ENCODE measurements at regions not wholly inside any gene's neighbourhood (a gene's known extent, or its start where the extent isn't known, plus 50 kb on each side); places are given as distances from the start of the nearest gene placed in this dataset.

DNA sequence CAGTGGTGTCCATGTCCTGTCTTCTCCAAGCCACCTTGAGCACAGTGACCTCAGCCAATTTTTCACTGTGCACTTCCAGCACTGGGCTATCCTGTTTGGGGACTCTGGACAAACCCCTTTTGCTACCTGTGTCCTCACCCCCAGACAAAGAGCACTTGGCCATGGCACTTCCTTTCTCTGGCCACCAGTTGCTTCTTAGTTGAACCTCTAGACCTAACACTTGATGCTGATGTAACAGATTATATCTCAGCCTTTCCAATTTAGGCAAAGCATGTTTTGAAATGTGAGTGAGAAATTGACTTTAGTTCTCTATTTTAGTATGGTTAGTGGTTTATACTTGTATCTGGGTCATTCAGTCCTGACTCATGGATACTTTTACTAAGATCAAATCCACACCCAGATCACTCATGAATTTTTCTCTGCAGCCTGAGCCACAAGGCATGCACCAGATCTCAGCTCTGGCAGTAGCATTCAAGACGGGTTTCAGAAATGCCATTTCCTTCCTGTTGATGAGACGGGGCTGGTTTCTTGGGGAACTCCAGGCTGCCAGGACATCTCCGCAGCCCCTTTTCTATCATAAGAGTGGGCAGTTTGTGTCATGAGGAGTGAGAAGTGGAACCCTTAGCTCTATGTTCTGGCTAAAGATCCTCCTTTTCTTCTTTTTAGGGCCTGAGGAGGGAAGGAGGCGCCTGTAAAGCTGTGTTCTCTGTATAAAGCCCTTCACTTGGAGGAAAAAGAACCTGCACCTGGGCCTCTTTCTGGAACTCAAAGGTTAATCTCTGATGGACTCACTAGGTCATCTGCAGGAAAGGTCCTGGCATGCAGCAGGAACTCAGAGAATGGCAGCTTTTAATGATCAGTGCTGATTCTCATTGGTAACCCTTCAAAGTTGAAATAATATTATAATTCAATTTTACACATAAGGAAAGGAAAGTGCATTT, 185.6 kb upstream of the TENM4 start:
- Histone ChIP-seq H4K20me1 (replicated peaks; ENCODE audit: control insufficient read depth, extremely low read depth, insufficient read depth, low read length) (no peaks in the 10 kb centered on the region), H3K9me3 (replicated peaks; ENCODE audit: control insufficient read depth, insufficient read depth, low read length) (peaks cover 2% of the 10 kb centered on the region), H3K36me3 (ENCODE audit: control insufficient read depth in 2 of 2, extremely low read depth in 1 of 2, insufficient read depth in 2 of 2, low read length in 2 of 2) (no peaks in the 10 kb centered on the region), H3K27me3 (ENCODE audit: control insufficient read depth in 2 of 2, insufficient read depth in 2 of 2, low read length in 2 of 2) (no peaks in the 10 kb centered on the region), H3K9me1 (replicated peaks; ENCODE audit: control insufficient read depth, extremely low read depth, insufficient read depth, low read length) (no peaks in the 10 kb centered on the region), H3K9ac (replicated peaks; ENCODE audit: extremely low read depth, insufficient read depth, low read length) (no peak overlapping the region), H3K4me1 (ENCODE audit: control insufficient read depth, extremely low read depth, insufficient read depth, low read length) (no peaks in the 10 kb centered on the region), H3K79me2 (ENCODE audit: control insufficient read depth, insufficient read depth, low read length) (no peaks in the 10 kb centered on the region), H3K4me3 (replicated peaks in 1 of 3; ENCODE audit: insufficient read depth in 1 of 3, low read depth in 1 of 3, low read length in 3 of 3) (no peak overlapping the region), H3K4me2 (ENCODE audit: insufficient read depth, low read length) (no peak overlapping the region), H3K27ac (ENCODE audit: insufficient read depth, low read depth, low read length) (no peak overlapping the region), H2AFZ (ENCODE audit: low read depth, low read length) (no peak overlapping the region)
- dilution Hi-C loops (cut with MboI; ENCODE audit: extremely low pct_ligation_motif_present, low sequenced_read_pairs) (no loop called here), intact Hi-C loops (cut with micrococcal nuclease) (no loop called here)
- no peak for TF ChIP-seq JUN (IDR thresholded peaks at IDR 0.05; ENCODE audit: borderline replicate concordance, insufficient read depth, insufficient read length, low read depth)
- no peak for TF ChIP-seq GATA2 (IDR thresholded peaks at IDR 0.05; ENCODE audit: insufficient read depth, insufficient read length, low read depth, low read length)
- TF ChIP-seq POLR2AphosphoS5 (IDR thresholded peaks at IDR 0.05; ENCODE audit: insufficient read depth, low read depth, low read length), result no peak
- TF ChIP-seq, protein P1, sequence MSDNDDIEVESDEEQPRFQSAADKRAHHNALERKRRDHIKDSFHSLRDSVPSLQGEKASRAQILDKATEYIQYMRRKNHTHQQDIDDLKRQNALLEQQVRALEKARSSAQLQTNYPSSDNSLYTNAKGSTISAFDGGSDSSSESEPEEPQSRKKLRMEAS (IDR thresholded peaks at IDR 0.05; ENCODE audit: insufficient read depth, insufficient read length), result no peak
- TF ChIP-seq POLR2A (IDR thresholded peaks at IDR 0.05; ENCODE audit: low read depth, low read length), result no peak
- no peak for TF ChIP-seq FOS (IDR thresholded peaks at IDR 0.05; ENCODE audit: borderline replicate concordance, insufficient read depth, low read length)
- POLR2A ChIA-PET, result no interaction called here
- CTCF ChIA-PET, result no interaction called here
- no peak for DNase-seq (ENCODE audit: low read depth, low spot score)
- BruUV-seq (replicated peaks), result no TSS peak
- FAIRE-seq, result no peak

- no peak overlapping the region for H3K4me3 ChIP-seq (replicated peaks in 1 of 3; ENCODE audit: insufficient read depth in 1 of 3, low read depth in 1 of 3, low read length in 3 of 3)
- no peak for FAIRE-seq
- DNase-seq (ENCODE audit: low read depth, low spot score), result no peak
- no peaks in the 10 kb centered on the region for H3K4me1 ChIP-seq (ENCODE audit: control insufficient read depth, extremely low read depth, insufficient read depth, low read length)
- peaks cover 4% of the 10 kb centered on the region for H3K9me3 ChIP-seq (replicated peaks; ENCODE audit: control insufficient read depth, insufficient read depth, low read length)
- CTCF ChIA-PET, result no interaction called here
- no peak for TF ChIP-seq EZH2 (IDR thresholded peaks at IDR 0.05; ENCODE audit: borderline replicate concordance, low read depth, low read length, severe bottlenecking)
- TF ChIP-seq GATA2 (IDR thresholded peaks at IDR 0.05; ENCODE audit: insufficient read depth, insufficient read length, low read depth, low read length), result no peak
- no peak for TF ChIP-seq JUN (IDR thresholded peaks at IDR 0.05; ENCODE audit: borderline replicate concordance, insufficient read depth, insufficient read length, low read depth)
- TF ChIP-seq, protein P2, sequence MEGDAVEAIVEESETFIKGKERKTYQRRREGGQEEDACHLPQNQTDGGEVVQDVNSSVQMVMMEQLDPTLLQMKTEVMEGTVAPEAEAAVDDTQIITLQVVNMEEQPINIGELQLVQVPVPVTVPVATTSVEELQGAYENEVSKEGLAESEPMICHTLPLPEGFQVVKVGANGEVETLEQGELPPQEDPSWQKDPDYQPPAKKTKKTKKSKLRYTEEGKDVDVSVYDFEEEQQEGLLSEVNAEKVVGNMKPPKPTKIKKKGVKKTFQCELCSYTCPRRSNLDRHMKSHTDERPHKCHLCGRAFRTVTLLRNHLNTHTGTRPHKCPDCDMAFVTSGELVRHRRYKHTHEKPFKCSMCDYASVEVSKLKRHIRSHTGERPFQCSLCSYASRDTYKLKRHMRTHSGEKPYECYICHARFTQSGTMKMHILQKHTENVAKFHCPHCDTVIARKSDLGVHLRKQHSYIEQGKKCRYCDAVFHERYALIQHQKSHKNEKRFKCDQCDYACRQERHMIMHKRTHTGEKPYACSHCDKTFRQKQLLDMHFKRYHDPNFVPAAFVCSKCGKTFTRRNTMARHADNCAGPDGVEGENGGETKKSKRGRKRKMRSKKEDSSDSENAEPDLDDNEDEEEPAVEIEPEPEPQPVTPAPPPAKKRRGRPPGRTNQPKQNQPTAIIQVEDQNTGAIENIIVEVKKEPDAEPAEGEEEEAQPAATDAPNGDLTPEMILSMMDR (IDR thresholded peaks at IDR 0.05; ENCODE audit: extremely low read depth in 1 of 2, insufficient read depth in 1 of 2, low read depth in 1 of 2, low read length in 2 of 2), result no peak
- TF ChIP-seq, protein P1 (IDR thresholded peaks at IDR 0.05; ENCODE audit: insufficient read depth, insufficient read length), result no peak
- no peak for TF ChIP-seq POLR2A (IDR thresholded peaks at IDR 0.05; ENCODE audit: low read depth, low read length)
- TF ChIP-seq MYC (IDR thresholded peaks at IDR 0.05; ENCODE audit: low read depth, low read length), result no peak
- no peak for TF ChIP-seq POLR2AphosphoS5 (IDR thresholded peaks at IDR 0.05; ENCODE audit: insufficient read depth, low read depth, low read length)
- no peak for TF ChIP-seq FOS (IDR thresholded peaks at IDR 0.05; ENCODE audit: borderline replicate concordance, insufficient read depth, low read length)
- no peaks in the 10 kb centered on the region for H3K9me1 ChIP-seq (replicated peaks; ENCODE audit: control insufficient read depth, extremely low read depth, insufficient read depth, low read length)
- H3K27ac ChIP-seq (ENCODE audit: insufficient read depth, low read depth, low read length), result no peak overlapping the region
- H3K4me2 ChIP-seq (ENCODE audit: insufficient read depth, low read length), result no peak overlapping the region
- dilution Hi-C loops (cut with MboI; ENCODE audit: extremely low pct_ligation_motif_present, low sequenced_read_pairs) (no loop called here), intact Hi-C loops (cut with micrococcal nuclease) (no loop called here)
- BruUV-seq (replicated peaks), result no TSS peak
- POLR2A ChIA-PET, result no interaction called here
- no peak overlapping the region for H3K9ac ChIP-seq (replicated peaks; ENCODE audit: extremely low read depth, insufficient read depth, low read length)
- H4K20me1 ChIP-seq (replicated peaks; ENCODE audit: control insufficient read depth, extremely low read depth, insufficient read depth, low read length), result no peaks in the 10 kb centered on the region
- no peaks in the 10 kb centered on the region for H3K27me3 ChIP-seq (ENCODE audit: control insufficient read depth in 2 of 2, insufficient read depth in 2 of 2, low read length in 2 of 2)
- H3K36me3 ChIP-seq (ENCODE audit: control insufficient read depth in 2 of 2, extremely low read depth in 1 of 2, insufficient read depth in 2 of 2, low read length in 2 of 2), result no peaks in the 10 kb centered on the region
- no peak overlapping the region for H2AFZ ChIP-seq (ENCODE audit: low read depth, low read length)
- no peaks in the 10 kb centered on the region for H3K79me2 ChIP-seq (ENCODE audit: control insufficient read depth, insufficient read depth, low read length)
Measured at GRCh38 chr11:79623375-79623774, 182.5 kb upstream of the TENM4 start.
